ENCODE measurements at regions not wholly inside any gene's neighbourhood (a gene's known extent, or its start where the extent isn't known, plus 50 kb on each side); places are given as distances from the start of the nearest gene placed in this dataset.

GRCh38 chr7:21373031-21373430, 54.9 kb upstream of the SP4 start:
- no peak for TF ChIP-seq EGR1 (IDR thresholded peaks at IDR 0.05)
- TF ChIP-seq TCF12 (IDR thresholded peaks at IDR 0.05; ENCODE audit: low read depth) = no peak
- TF ChIP-seq NFIC (IDR thresholded peaks at IDR 0.05) = no peak
- TF ChIP-seq USF1 (IDR thresholded peaks at IDR 0.05) = no peak

- TF ChIP-seq MAX (IDR thresholded peaks at IDR 0.05) (no peak), CREB1 (IDR thresholded peaks at IDR 0.05; ENCODE audit: low read depth) (no peak), TAF1 (IDR thresholded peaks at IDR 0.05; ENCODE audit: low read depth) (no peak), TEAD4 (IDR thresholded peaks at IDR 0.05) (no peak), EP300 (IDR thresholded peaks at IDR 0.05; ENCODE audit: borderline replicate concordance) (no peak), ZBTB7A (IDR thresholded peaks at IDR 0.05; ENCODE audit: low read depth) (no peak), NFIC (IDR thresholded peaks at IDR 0.05) (no peak), TCF12 (IDR thresholded peaks at IDR 0.05; ENCODE audit: low read depth) (no peak), EGR1 (IDR thresholded peaks at IDR 0.05) (no peak)
Measured at GRCh38 chr7:21374134-21374533, 53.7 kb upstream of the SP4 start.

GRCh38 chr7:21377545-21377944, 50.3 kb upstream of the SP4 start:
- TF ChIP-seq TCF12 (IDR thresholded peaks at IDR 0.05; ENCODE audit: low read depth) = no peak
- TF ChIP-seq CREB1 (IDR thresholded peaks at IDR 0.05; ENCODE audit: low read depth) = no peak
- no peak for TF ChIP-seq CEBPB (IDR thresholded peaks at IDR 0.05)
- TF ChIP-seq MAX (IDR thresholded peaks at IDR 0.05) = no peak
- TF ChIP-seq EP300 (IDR thresholded peaks at IDR 0.05; ENCODE audit: borderline replicate concordance) = no peak
